DMS 273 treated with DMSO at 0.1 percent for 48 hours (cell line): ENCODE measurements at regions not wholly inside any gene's neighbourhood (a gene's known extent, or its start where the extent isn't known, plus 50 kb on each side); places are given as distances from the start of the nearest gene placed in this dataset.

Experiments used
- DNase-seq: peaks from one replicate; lab custom pipeline; 2025; lab: John Stamatoyannopoulos, UW

GRCh38 chr1:218024211-218024720, 260.8 kb upstream of the RRP15 start:
- DNase-seq, result no peak

- DNase-seq, result no peak
Observed at GRCh38 chr1:218025454-218025853, 259.6 kb upstream of the RRP15 start.

- no peak for DNase-seq
Observed at GRCh38 chr1:218027152-218027551, 257.9 kb upstream of the RRP15 start.

GRCh38 chr1:218030846-218031245, 254.2 kb upstream of the RRP15 start:
- DNase-seq, result no peak

- DNase-seq, result no peak
Observed at GRCh38 chr1:218031901-218032300, 253.2 kb upstream of the RRP15 start.

- no peak for DNase-seq
Observed at GRCh38 chr1:218034468-218034867, 250.6 kb upstream of the RRP15 start.

GRCh38 chr1:218048828-218049420, 236.2 kb upstream of the RRP15 start:
- DNase-seq, result no peak

- DNase-seq, result no peak
Observed at GRCh38 chr1:218049641-218050040, 235.5 kb upstream of the RRP15 start.

GRCh38 chr1:218058730-218059129, 226.4 kb upstream of the RRP15 start:
- DNase-seq, result no peak

- DNase-seq, result no peak
Observed at GRCh38 chr1:218064426-218064825, 220.7 kb upstream of the RRP15 start.

- DNase-seq, result no peak
Observed at GRCh38 chr1:218066332-218066731, 218.8 kb upstream of the RRP15 start.

- DNase-seq, result no peak
Observed at GRCh38 chr1:218068241-218068640, 216.9 kb upstream of the RRP15 start.

GRCh38 chr1:218069180-218069579, 215.9 kb upstream of the RRP15 start:
- DNase-seq, result no peak

GRCh38 chr1:218073062-218073461, 212.0 kb upstream of the RRP15 start:
- DNase-seq, result no peak

- no peak for DNase-seq
Observed at GRCh38 chr1:218078916-218079315, 206.2 kb upstream of the RRP15 start.

- no peak for DNase-seq
Observed at GRCh38 chr1:218079347-218079746, 205.7 kb upstream of the RRP15 start.

GRCh38 chr1:218079820-218080219, 205.3 kb upstream of the RRP15 start:
- no peak for DNase-seq

GRCh38 chr1:218080863-218081262, 204.2 kb upstream of the RRP15 start:
- peak; percentile 77 for DNase-seq

- DNase-seq, result no peak
Observed at GRCh38 chr1:218081358-218081757, 203.7 kb upstream of the RRP15 start.

- no peak for DNase-seq
Observed at GRCh38 chr1:218090459-218090858, 194.6 kb upstream of the RRP15 start.

- DNase-seq, result no peak
Observed at GRCh38 chr1:218101409-218101808, 183.7 kb upstream of the RRP15 start.

GRCh38 chr1:218108034-218108433, 177.1 kb upstream of the RRP15 start:
- no peak for DNase-seq

- DNase-seq, result no peak
Observed at GRCh38 chr1:218112862-218113261, 172.2 kb upstream of the RRP15 start.

- no peak for DNase-seq
Observed at GRCh38 chr1:218123968-218124367, 161.1 kb upstream of the RRP15 start.
